ENCODE measurements at regions not wholly inside any gene's neighbourhood (a gene's known extent, or its start where the extent isn't known, plus 50 kb on each side); places are given as distances from the start of the nearest gene placed in this dataset.

DNA sequence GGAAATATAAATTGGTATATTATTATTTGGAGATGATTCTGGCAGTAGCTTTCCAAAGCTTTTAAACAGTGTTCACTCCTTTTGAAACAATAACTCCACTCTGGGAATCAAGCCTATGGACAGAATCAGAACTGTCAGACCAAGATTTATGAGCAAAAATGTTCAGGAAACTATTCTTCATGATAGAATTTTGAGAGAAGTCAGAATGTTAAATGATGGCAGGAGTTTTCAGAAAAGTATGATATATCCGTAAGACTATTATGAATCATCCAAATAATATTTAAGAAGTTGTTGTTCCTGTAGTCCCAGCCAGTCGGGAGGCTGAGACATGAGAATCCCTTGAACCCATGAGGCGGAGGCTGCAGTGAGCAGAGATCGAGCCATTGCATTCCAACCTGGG, 50.5 kb upstream of the ADGRG2 start:
- POLR2A ChIA-PET: no interaction called here
- no peak for TF ChIP-seq ARNT (IDR thresholded peaks at IDR 0.05)
- no peak for TF ChIP-seq L3MBTL2 (conservative IDR thresholded peaks at IDR 0.05)
- no peak for TF ChIP-seq FOXM1 (IDR thresholded peaks at IDR 0.05; ENCODE audit: borderline replicate concordance)
- no peak for TF ChIP-seq NFRKB (IDR thresholded peaks at IDR 0.05)
- CTCF ChIA-PET: no interaction called here
- no peak for DNase-seq (ENCODE audit: extremely low spot score)

DNA sequence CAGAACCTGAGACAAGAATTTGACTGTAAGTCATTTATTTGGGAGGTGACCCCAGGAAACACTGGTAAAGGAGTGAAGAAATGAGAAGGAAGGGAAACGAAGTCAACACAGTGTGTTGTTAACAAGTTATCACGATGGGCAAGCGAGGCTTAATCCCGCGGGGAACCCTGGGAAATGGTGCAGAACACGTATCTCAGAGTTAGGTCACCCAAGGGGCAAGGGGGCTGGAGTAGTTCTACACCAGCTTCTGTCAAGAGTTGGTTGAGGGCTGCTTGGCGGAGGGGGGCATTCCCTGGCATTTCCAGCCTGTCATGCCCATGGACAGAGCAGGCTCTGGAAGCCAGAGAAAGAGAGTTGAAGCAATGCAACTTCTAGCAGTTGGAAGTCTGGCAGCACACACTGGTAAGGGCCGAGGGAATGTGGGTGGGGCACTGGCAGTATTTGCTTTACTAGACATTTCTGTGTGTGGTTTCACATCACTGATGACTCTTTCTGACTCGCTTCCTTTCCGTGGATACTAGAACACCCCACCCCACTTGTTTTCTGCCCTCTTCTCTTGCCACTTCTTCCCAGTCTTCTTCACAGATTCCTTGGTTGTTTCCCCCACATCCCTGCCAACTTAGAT, 52.2 kb upstream of the ADGRG2 start:
- ChIA-PET CTCF (no interaction called here), POLR2A (no interaction called here)
- no peak for DNase-seq (ENCODE audit: extremely low spot score)
- TF ChIP-seq SP1 (IDR thresholded peaks at IDR 0.05): no peak
- TF ChIP-seq FOXA1 (IDR thresholded peaks at IDR 0.05): no peak
- TF ChIP-seq LEF1 (IDR thresholded peaks at IDR 0.05; ENCODE audit: borderline replicate concordance): no peak

DNA sequence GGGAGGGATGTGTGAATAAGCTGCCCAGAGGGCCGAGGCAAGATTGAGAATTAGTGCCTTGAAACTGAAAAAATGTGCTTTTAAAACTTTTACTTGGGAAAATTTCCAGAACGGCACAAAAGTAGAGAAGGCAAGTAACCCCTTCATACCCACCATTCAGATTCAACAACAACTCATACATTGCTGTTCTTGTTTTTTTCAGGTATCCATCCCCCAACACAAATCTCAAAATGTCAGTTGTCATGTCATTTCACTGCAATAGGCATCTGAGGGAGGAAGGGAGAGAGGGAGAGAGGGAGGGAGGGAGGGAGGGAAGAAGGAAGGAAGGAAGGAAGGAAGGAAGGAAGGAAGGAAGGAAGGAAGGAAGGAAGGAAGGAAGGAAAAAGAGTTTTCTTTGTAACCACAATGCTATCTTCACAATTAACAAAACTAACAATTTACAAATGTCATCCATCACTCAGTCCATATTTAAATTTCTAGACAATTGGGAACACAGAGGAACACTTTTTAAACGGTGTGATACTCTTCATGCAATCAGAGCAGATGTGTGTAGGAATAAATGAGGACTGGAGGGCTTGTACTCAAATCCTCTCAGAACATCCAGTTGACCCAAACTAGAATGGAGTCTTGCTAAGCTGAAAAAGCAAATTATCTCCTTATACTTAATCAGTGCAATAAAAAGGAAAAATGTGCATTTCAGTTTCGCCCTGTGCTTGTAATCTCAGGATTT, 54.8 kb upstream of the ADGRG2 start:
- no peak for DNase-seq (ENCODE audit: extremely low spot score)
- CTCF ChIA-PET: interaction anchor here (0.7 kb wide), 1 partner anchor 1365 kb away, joined by 3 read pairs; no protein-coding TSS in a partner anchor
- POLR2A ChIA-PET: no interaction called here
- TF ChIP-seq PKNOX1 (IDR thresholded peaks at IDR 0.05) (no peak), FOXM1 (IDR thresholded peaks at IDR 0.05; ENCODE audit: borderline replicate concordance) (no peak), ZNF384 (IDR thresholded peaks at IDR 0.05) (no peak), LEF1 (IDR thresholded peaks at IDR 0.05; ENCODE audit: borderline replicate concordance) (no peak), ARNT (IDR thresholded peaks at IDR 0.05) (no peak), CTBP1 (IDR thresholded peaks at IDR 0.05; ENCODE audit: borderline replicate concordance) (no peak), SP1 (IDR thresholded peaks at IDR 0.05) (no peak), L3MBTL2 (conservative IDR thresholded peaks at IDR 0.05) (no peak), FOXK2 (IDR thresholded peaks at IDR 0.05) (no peak), TARDBP (IDR thresholded peaks at IDR 0.05) (no peak), SUZ12 (IDR thresholded peaks at IDR 0.05) (no peak), ELF4 (IDR thresholded peaks at IDR 0.05) (no peak)

GRCh38 chrX:19177721-19178120, 55.5 kb upstream of the ADGRG2 start:
- TF ChIP-seq FOXK2 (IDR thresholded peaks at IDR 0.05) (no peak), SP1 (IDR thresholded peaks at IDR 0.05) (no peak), BHLHE40 (IDR thresholded peaks at IDR 0.05; ENCODE audit: borderline replicate concordance) (no peak), SUZ12 (IDR thresholded peaks at IDR 0.05) (no peak), ZNF384 (IDR thresholded peaks at IDR 0.05) (no peak), ELF4 (IDR thresholded peaks at IDR 0.05) (no peak), TARDBP (IDR thresholded peaks at IDR 0.05) (no peak), FOXM1 (IDR thresholded peaks at IDR 0.05; ENCODE audit: borderline replicate concordance) (no peak), FOXA1 (IDR thresholded peaks at IDR 0.05) (no peak), HDGF (IDR thresholded peaks at IDR 0.05; ENCODE audit: borderline replicate concordance) (no peak), CTBP1 (IDR thresholded peaks at IDR 0.05; ENCODE audit: borderline replicate concordance) (no peak), ARNT (IDR thresholded peaks at IDR 0.05) (no peak), NFRKB (IDR thresholded peaks at IDR 0.05) (no peak), L3MBTL2 (conservative IDR thresholded peaks at IDR 0.05) (no peak), LEF1 (IDR thresholded peaks at IDR 0.05; ENCODE audit: borderline replicate concordance) (no peak), PKNOX1 (IDR thresholded peaks at IDR 0.05) (no peak)
- no peak for DNase-seq (ENCODE audit: extremely low spot score)
- CTCF ChIA-PET: interaction anchor here (0.7 kb wide), 1 partner anchor 1365 kb away, joined by 3 read pairs; no protein-coding TSS in a partner anchor
- POLR2A ChIA-PET: no interaction called here

DNA sequence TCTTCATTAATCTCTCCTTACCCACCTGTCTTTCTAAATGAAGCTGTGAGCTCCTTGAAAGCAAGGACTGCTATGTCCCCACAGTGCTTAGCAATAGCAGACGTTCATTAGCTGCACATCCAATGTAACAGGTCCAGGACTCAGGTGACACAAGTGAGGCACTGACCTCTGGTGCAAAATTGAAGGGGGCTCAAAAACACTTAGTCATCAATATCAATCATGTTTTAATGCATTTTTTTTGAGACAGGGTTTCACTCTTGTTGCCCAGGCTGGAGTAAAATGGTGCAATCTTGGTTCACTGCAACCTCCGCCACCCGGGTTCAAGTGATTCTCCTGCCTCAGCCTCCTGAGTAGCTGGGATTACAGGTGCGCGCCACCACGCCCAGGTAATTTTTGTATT, 56.1 kb upstream of the ADGRG2 start:
- CTCF ChIA-PET: no interaction called here
- DNase-seq (ENCODE audit: extremely low spot score): no peak
- TF ChIP-seq CTBP1 (IDR thresholded peaks at IDR 0.05; ENCODE audit: borderline replicate concordance) (no peak), LEF1 (IDR thresholded peaks at IDR 0.05; ENCODE audit: borderline replicate concordance) (no peak), BHLHE40 (IDR thresholded peaks at IDR 0.05; ENCODE audit: borderline replicate concordance) (no peak), PKNOX1 (IDR thresholded peaks at IDR 0.05) (no peak), TARDBP (IDR thresholded peaks at IDR 0.05) (no peak), SP1 (IDR thresholded peaks at IDR 0.05) (no peak), L3MBTL2 (conservative IDR thresholded peaks at IDR 0.05) (no peak), ARNT (IDR thresholded peaks at IDR 0.05) (no peak), HDGF (IDR thresholded peaks at IDR 0.05; ENCODE audit: borderline replicate concordance) (no peak), FOXK2 (IDR thresholded peaks at IDR 0.05) (no peak), NFRKB (IDR thresholded peaks at IDR 0.05) (no peak), FOXM1 (IDR thresholded peaks at IDR 0.05; ENCODE audit: borderline replicate concordance) (no peak), FOXA1 (IDR thresholded peaks at IDR 0.05) (no peak), SUZ12 (IDR thresholded peaks at IDR 0.05) (no peak)
- POLR2A ChIA-PET: no interaction called here

DNA sequence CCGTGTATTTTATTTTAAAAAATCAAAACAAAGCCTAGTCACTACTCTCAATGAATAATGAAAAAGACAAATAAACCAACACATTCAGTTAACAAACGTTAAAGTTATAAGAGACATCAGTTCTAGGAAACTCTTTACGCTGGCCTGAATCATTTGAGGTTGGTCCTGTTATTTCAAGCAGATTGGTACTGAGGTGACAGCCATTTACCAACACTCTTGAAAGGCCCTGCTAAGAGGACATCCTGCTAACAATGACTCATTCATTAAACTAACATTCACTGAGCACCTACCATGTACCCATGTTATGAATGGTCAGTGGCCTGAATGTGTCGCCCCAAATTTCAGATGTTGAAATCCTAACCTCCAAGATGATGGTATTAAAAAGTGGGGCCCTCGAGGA, 57.1 kb upstream of the ADGRG2 start:
- ChIA-PET POLR2A (no interaction called here), CTCF (no interaction called here)
- TF ChIP-seq CTBP1 (IDR thresholded peaks at IDR 0.05; ENCODE audit: borderline replicate concordance) (no peak), L3MBTL2 (conservative IDR thresholded peaks at IDR 0.05) (no peak), BHLHE40 (IDR thresholded peaks at IDR 0.05; ENCODE audit: borderline replicate concordance) (no peak), SUZ12 (IDR thresholded peaks at IDR 0.05) (no peak), FOXK2 (IDR thresholded peaks at IDR 0.05) (no peak), PKNOX1 (IDR thresholded peaks at IDR 0.05) (no peak), TARDBP (IDR thresholded peaks at IDR 0.05) (no peak), HDGF (IDR thresholded peaks at IDR 0.05; ENCODE audit: borderline replicate concordance) (no peak), ZNF384 (IDR thresholded peaks at IDR 0.05) (no peak), FOXA1 (IDR thresholded peaks at IDR 0.05) (no peak)
- no peak for DNase-seq (ENCODE audit: extremely low spot score)

Data from HEK293T (cell line).